22Rv1 (cell line): ENCODE measurements at regions not wholly inside any gene's neighbourhood (a gene's known extent, or its start where the extent isn't known, plus 50 kb on each side); places are given as distances from the start of the nearest gene placed in this dataset.

Source experiments
- ZFX ChIP-seq: fragments of 450-650 bp; IDR thresholded peaks from 2 replicates; pipeline ENCODE4 v1.6.1; 2017; ENCODE audit warnings: antibody characterized with exemption, borderline replicate concordance
- TF ChIP-seq, protein P1 (sequence below): fragments of 450-650 bp; IDR thresholded peaks from 2 replicates; pipeline ENCODE4 v1.5.1; 2017; ENCODE audit warnings: mild to moderate bottlenecking

DNA sequence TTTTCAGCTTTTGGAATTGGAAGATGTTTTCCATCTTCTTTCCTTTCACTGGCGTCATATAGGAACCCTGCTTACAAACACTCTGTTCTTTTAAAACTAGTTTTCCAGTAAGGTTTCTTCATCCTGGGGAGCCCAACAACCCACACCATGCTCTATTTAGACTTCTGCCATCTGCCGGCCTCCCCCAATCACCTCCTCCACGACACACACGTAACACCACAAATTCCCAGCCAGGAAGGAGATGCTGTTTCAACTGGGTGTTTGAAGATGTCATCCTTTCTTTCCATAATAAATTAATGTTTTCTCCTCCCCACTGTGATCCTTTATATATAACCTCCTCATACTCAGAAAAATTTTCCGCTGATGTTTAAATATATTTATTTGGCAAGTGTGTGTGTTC is 231.4 kb upstream of the DDHD1 start:
- TF ChIP-seq, protein P1, sequence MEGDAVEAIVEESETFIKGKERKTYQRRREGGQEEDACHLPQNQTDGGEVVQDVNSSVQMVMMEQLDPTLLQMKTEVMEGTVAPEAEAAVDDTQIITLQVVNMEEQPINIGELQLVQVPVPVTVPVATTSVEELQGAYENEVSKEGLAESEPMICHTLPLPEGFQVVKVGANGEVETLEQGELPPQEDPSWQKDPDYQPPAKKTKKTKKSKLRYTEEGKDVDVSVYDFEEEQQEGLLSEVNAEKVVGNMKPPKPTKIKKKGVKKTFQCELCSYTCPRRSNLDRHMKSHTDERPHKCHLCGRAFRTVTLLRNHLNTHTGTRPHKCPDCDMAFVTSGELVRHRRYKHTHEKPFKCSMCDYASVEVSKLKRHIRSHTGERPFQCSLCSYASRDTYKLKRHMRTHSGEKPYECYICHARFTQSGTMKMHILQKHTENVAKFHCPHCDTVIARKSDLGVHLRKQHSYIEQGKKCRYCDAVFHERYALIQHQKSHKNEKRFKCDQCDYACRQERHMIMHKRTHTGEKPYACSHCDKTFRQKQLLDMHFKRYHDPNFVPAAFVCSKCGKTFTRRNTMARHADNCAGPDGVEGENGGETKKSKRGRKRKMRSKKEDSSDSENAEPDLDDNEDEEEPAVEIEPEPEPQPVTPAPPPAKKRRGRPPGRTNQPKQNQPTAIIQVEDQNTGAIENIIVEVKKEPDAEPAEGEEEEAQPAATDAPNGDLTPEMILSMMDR = no peak
- no peak for TF ChIP-seq ZFX
